ENCODE measurements at regions not wholly inside any gene's neighbourhood (a gene's known extent, or its start where the extent isn't known, plus 50 kb on each side); places are given as distances from the start of the nearest gene placed in this dataset.

DNA sequence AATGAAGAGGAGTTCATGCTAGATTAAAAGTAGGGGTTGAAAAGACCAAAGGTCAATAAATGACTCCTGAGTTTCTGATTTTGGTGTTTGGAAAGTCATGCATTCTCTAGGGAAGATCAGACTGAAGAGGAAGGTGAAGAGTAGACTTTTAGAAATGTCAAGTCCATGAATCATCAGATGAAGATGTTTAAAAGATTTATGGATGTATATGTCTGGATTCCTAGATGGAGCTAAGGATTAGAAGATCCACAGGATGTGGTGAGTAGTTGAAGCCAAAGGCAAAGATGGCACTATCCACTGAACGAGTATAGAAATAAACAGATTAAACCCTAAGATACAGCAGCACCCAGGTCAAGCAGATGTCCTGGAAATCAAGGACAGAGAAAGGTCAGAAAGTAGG lies 298.5 kb downstream of the GPAM start:
- H3K36me3 ChIP-seq (ENCODE audit: control insufficient read depth in 2 of 3, insufficient read depth in 3 of 3, low read length in 3 of 3) = no peaks in the 10 kb centered on the region
- no peak overlapping the region for H3K4me3 Mint-ChIP-seq
- DNase-seq (no peak), ATAC-seq (no peak)
- intact Hi-C loops (cut with micrococcal nuclease) = no loop called here
- H3K36me3 Mint-ChIP-seq = peaks cover 0 to 4% (median 0%) of the 10 kb centered on the region in 5 donors
- no peak overlapping the region for H3K27ac Mint-ChIP-seq
- ChIA-PET CTCF (no interaction called here), POLR2A (no interaction called here)
- no peaks in the 10 kb centered on the region for H3K9me3 ChIP-seq (ENCODE audit: control insufficient read depth in 2 of 3, low read length in 3 of 3)
- no peaks in the 10 kb centered on the region for H3K27me3 ChIP-seq (ENCODE audit: control insufficient read depth in 2 of 2, insufficient read depth in 2 of 2, low read length in 2 of 2)
- peaks cover 0 to 16% (median 9%) of the 10 kb centered on the region in 11 donors for H3K9me3 Mint-ChIP-seq
- H3K4me1 ChIP-seq (ENCODE audit: control insufficient read depth in 2 of 2, insufficient read depth in 2 of 2, low read length in 2 of 2) = no peaks in the 10 kb centered on the region
- H3K27ac ChIP-seq (ENCODE audit: low read depth, low read length) = no peak overlapping the region
- peaks cover 0 to 2% (median 0%) of the 10 kb centered on the region in 7 donors for H3K4me1 Mint-ChIP-seq
- no peak overlapping the region for H3K4me3 ChIP-seq (ENCODE audit: low read length)
- peaks cover 0 to 5% (median 0%) of the 10 kb centered on the region in 5 donors for H3K27me3 Mint-ChIP-seq

DNA sequence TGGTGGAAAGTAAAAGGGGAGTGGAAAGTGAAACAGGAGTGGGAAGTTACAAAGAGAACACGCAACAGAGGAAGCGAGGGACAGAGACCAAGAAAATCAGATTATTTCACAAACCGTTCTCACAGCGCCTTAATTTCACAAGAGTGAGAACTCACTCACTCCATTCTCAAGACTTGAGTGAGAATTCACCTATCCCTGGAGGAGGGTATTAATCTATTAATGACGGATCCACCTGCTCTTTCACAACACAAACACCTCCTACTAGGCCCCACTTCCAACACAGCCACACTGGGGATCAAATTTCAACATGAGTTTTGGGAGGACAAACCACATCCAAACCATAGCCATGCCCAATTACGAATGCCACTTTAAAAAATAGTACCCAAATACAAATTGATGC lies 297.6 kb downstream of the GPAM start:
- H3K27me3 ChIP-seq (ENCODE audit: control insufficient read depth in 2 of 2, insufficient read depth in 2 of 2, low read length in 2 of 2) = no peaks in the 10 kb centered on the region
- Mint-ChIP-seq H3K36me3 (peaks cover 0 to 4% (median 0%) of the 10 kb centered on the region in 5 donors), H3K27me3 (peaks cover 0 to 5% (median 0%) of the 10 kb centered on the region in 5 donors), H3K4me3 (no peak overlapping the region), H3K9me3 (peaks cover 0 to 16% (median 8%) of the 10 kb centered on the region in 11 donors), H3K4me1 (peaks cover 0 to 2% (median 0%) of the 10 kb centered on the region in 7 donors), H3K27ac (no peak overlapping the region)
- no peak for DNase-seq
- ChIA-PET CTCF (no interaction called here), POLR2A (no interaction called here)
- H3K9me3 ChIP-seq (ENCODE audit: control insufficient read depth in 2 of 3, low read length in 3 of 3) = no peaks in the 10 kb centered on the region
- no peak overlapping the region for H3K4me3 ChIP-seq (ENCODE audit: low read length)
- no peaks in the 10 kb centered on the region for H3K36me3 ChIP-seq (ENCODE audit: control insufficient read depth in 2 of 3, insufficient read depth in 3 of 3, low read length in 3 of 3)
- no peaks in the 10 kb centered on the region for H3K4me1 ChIP-seq (ENCODE audit: control insufficient read depth in 2 of 2, insufficient read depth in 2 of 2, low read length in 2 of 2)
- ATAC-seq = no peak
- intact Hi-C loops (cut with micrococcal nuclease) = no loop called here
- no peak overlapping the region for H3K27ac ChIP-seq (ENCODE audit: low read depth, low read length)

DNA sequence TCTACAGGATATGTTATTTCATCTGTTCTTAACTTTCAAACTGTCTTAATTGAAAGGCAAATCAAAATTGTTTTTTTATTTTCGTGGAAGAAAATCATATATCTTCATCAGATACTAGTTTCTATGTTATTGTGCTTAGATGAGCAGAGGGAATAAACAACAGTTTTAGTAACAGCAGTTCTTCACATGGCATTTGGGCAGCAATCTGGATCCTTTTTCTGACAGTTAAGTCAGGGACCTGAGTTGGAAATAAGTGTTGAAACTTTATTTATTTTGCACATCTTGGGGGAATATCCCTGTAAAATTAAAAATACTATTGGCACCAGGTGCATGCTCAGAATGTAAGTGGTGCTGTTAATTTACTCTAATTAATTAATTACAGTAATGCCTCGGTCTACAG lies 296.3 kb downstream of the GPAM start:
- ATAC-seq (no peak), DNase-seq (no peak)
- Mint-ChIP-seq H3K9me3 (peaks cover 0 to 16% (median 6%) of the 10 kb centered on the region in 11 donors), H3K36me3 (peaks cover 0 to 4% (median 0%) of the 10 kb centered on the region in 5 donors), H3K4me1 (peaks cover 0 to 2% (median 0%) of the 10 kb centered on the region in 7 donors), H3K4me3 (no peak overlapping the region), H3K27me3 (peaks cover 0 to 8% (median 0%) of the 10 kb centered on the region in 5 donors), H3K27ac (no peak overlapping the region)
- H3K27me3 ChIP-seq (ENCODE audit: control insufficient read depth in 2 of 2, insufficient read depth in 2 of 2, low read length in 2 of 2) = no peaks in the 10 kb centered on the region
- intact Hi-C loops (cut with micrococcal nuclease) = no loop called here
- H3K4me1 ChIP-seq (ENCODE audit: control insufficient read depth in 2 of 2, insufficient read depth in 2 of 2, low read length in 2 of 2) = no peaks in the 10 kb centered on the region
- H3K9me3 ChIP-seq (ENCODE audit: control insufficient read depth in 2 of 3, low read length in 3 of 3) = no peaks in the 10 kb centered on the region
- POLR2A ChIA-PET = no interaction called here
- no peaks in the 10 kb centered on the region for H3K36me3 ChIP-seq (ENCODE audit: control insufficient read depth in 2 of 3, insufficient read depth in 3 of 3, low read length in 3 of 3)
- CTCF ChIA-PET = no interaction called here
- no peak overlapping the region for H3K27ac ChIP-seq (ENCODE audit: low read depth, low read length)
- H3K4me3 ChIP-seq (ENCODE audit: low read length) = no peak overlapping the region

DNA sequence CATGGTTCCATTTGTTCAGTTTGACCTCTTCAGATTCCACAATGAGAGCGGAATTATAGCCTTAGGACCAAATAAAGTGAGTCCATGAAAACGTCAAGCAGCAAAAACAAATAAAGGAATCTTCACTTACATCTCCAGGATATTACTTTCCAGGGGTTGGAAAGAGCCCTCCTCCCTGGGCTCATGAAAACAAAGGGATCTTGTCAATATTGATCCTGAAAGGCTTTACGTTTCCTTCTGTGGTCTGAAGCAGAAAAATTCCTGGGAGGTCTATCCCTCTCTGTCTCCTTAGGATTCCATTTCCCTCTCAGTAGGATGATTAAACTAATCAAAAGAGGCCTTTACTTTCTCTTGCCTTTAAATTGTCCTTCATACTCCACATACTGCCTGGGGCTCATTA lies 293.5 kb downstream of the GPAM start:
- Histone ChIP-seq H3K27ac (ENCODE audit: low read depth, low read length) (no peak overlapping the region), H3K9me3 (ENCODE audit: control insufficient read depth in 2 of 3, low read length in 3 of 3) (no peaks in the 10 kb centered on the region), H3K27me3 (ENCODE audit: control insufficient read depth in 2 of 2, insufficient read depth in 2 of 2, low read length in 2 of 2) (no peaks in the 10 kb centered on the region), H3K4me1 (ENCODE audit: control insufficient read depth in 2 of 2, insufficient read depth in 2 of 2, low read length in 2 of 2) (no peaks in the 10 kb centered on the region), H3K36me3 (ENCODE audit: control insufficient read depth in 2 of 3, insufficient read depth in 3 of 3, low read length in 3 of 3) (no peaks in the 10 kb centered on the region), H3K4me3 (ENCODE audit: low read length) (no peak overlapping the region)
- POLR2A ChIA-PET = interaction anchor here (0.7 kb wide), 1 partner anchor 18 kb away, joined by 3 read pairs; no protein-coding TSS in a partner anchor
- H3K27ac Mint-ChIP-seq = no peak overlapping the region
- H3K36me3 Mint-ChIP-seq = peaks cover 0 to 4% (median 0%) of the 10 kb centered on the region in 5 donors
- H3K9me3 Mint-ChIP-seq = peaks cover 0 to 11% (median 6%) of the 10 kb centered on the region in 11 donors
- peaks cover 0 to 2% (median 0%) of the 10 kb centered on the region in 7 donors for H3K4me1 Mint-ChIP-seq
- intact Hi-C loops (cut with micrococcal nuclease) = no loop called here
- no peak overlapping the region for H3K4me3 Mint-ChIP-seq
- H3K27me3 Mint-ChIP-seq = peaks cover 0 to 8% (median 0%) of the 10 kb centered on the region in 5 donors
- ATAC-seq (no peak), DNase-seq (no peak)
- CTCF ChIA-PET = no interaction called here

DNA sequence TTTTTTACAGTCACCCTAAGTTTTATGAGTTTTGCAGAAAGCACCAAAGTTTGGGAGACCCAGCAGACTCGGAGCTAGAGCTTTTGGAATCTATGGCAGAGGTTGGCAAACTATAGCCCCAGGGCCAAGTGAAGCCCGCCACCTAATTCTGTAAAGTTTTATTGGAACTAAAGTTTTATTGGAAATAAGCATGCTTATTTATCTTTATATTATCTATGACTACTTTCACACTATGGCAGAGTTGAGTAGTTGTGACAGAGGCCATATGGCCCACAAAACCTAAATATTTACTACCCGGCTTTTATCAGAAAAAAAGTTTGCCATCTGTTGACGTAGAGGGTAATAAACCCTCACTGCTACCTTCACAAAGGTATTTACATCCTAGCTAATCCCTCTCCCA lies 267.6 kb downstream of the GPAM start:
- POLR2A ChIA-PET = no interaction called here
- CTCF ChIA-PET = no interaction called here
- ATAC-seq = no peak
- no peaks in the 10 kb centered on the region for H3K4me1 ChIP-seq (ENCODE audit: control insufficient read depth in 2 of 2, insufficient read depth in 2 of 2, low read length in 2 of 2)
- Mint-ChIP-seq H3K27me3 (peaks cover 0 to 26% (median 6%) of the 10 kb centered on the region in 5 donors), H3K9me3 (peaks cover 0 to 3% (median 0%) of the 10 kb centered on the region in 11 donors), H3K36me3 (peaks cover 0 to 3% (median 0%) of the 10 kb centered on the region in 5 donors), H3K27ac (no peak overlapping the region), H3K4me3 (no peak overlapping the region), H3K4me1 (no peaks in the 10 kb centered on the region)
- no peaks in the 10 kb centered on the region for H3K27me3 ChIP-seq (ENCODE audit: control insufficient read depth in 2 of 2, insufficient read depth in 2 of 2, low read length in 2 of 2)
- no peaks in the 10 kb centered on the region for H3K9me3 ChIP-seq (ENCODE audit: control insufficient read depth in 2 of 3, low read length in 3 of 3)
- intact Hi-C loops (cut with micrococcal nuclease) = no loop called here
- no peak overlapping the region for H3K27ac ChIP-seq (ENCODE audit: low read depth, low read length)
- no peak overlapping the region for H3K4me3 ChIP-seq (ENCODE audit: low read length)
- no peak for DNase-seq
- no peaks in the 10 kb centered on the region for H3K36me3 ChIP-seq (ENCODE audit: control insufficient read depth in 2 of 3, insufficient read depth in 3 of 3, low read length in 3 of 3)

DNA sequence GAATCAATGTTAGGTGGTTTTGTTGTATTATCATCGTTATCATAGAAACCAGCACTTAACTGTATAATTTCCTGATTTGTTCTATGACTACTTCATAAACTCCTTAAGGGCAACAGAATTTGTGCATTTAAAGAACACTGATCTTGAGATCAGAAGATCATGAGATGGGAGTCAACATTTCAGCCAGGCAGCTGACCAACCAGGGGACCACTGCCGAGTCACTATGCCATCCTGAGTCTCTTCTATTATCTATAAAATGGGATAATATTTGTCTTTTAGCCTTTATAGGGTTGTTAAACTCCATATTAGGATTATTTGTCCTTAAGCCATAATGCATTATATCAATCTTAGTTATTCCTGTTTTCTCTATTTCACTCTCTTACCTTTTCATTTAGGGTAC lies 261.7 kb downstream of the GPAM start:
- Mint-ChIP-seq H3K36me3 (peaks cover 0 to 3% (median 0%) of the 10 kb centered on the region in 5 donors), H3K9me3 (peaks cover 0 to 3% (median 0%) of the 10 kb centered on the region in 11 donors), H3K27ac (no peak overlapping the region), H3K4me1 (no peaks in the 10 kb centered on the region), H3K4me3 (no peak overlapping the region), H3K27me3 (peaks cover 0 to 18% (median 6%) of the 10 kb centered on the region in 5 donors)
- ChIA-PET CTCF (no interaction called here), POLR2A (no interaction called here)
- Histone ChIP-seq H3K4me1 (ENCODE audit: control insufficient read depth in 2 of 2, insufficient read depth in 2 of 2, low read length in 2 of 2) (no peaks in the 10 kb centered on the region), H3K36me3 (ENCODE audit: control insufficient read depth in 2 of 3, insufficient read depth in 3 of 3, low read length in 3 of 3) (no peaks in the 10 kb centered on the region), H3K4me3 (ENCODE audit: low read length) (no peak overlapping the region), H3K27me3 (ENCODE audit: control insufficient read depth in 2 of 2, insufficient read depth in 2 of 2, low read length in 2 of 2) (no peaks in the 10 kb centered on the region), H3K9me3 (ENCODE audit: control insufficient read depth in 2 of 3, low read length in 3 of 3) (no peaks in the 10 kb centered on the region), H3K27ac (ENCODE audit: low read depth, low read length) (no peak overlapping the region)
- intact Hi-C loops (cut with micrococcal nuclease) = no loop called here
- ATAC-seq (no peak), DNase-seq (no peak)

DNA sequence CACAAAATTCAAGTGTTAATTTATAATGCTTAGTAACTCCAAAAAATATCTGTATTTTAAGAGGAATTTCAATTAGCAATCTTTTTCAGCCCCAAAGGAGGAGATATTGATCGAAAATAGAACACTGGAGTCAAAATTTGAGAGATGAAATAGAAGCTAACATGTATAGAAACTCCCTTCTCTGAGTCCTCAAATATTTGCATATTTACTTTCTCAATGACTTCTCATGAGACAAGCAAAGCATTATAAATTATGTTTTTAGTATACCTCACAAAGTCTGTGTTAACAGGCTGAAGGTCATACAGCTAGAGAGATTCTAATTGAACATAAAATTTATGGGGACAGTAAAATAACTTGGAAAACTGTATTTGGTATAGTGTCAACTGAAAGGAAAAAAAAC lies 260.5 kb downstream of the GPAM start:
- no peaks in the 10 kb centered on the region for H3K9me3 ChIP-seq (ENCODE audit: control insufficient read depth in 2 of 3, low read length in 3 of 3)
- POLR2A ChIA-PET = no interaction called here
- no peak overlapping the region for H3K27ac ChIP-seq (ENCODE audit: low read depth, low read length)
- no peak overlapping the region for H3K27ac Mint-ChIP-seq
- H3K4me3 ChIP-seq (ENCODE audit: low read length) = no peak overlapping the region
- no peaks in the 10 kb centered on the region for H3K36me3 Mint-ChIP-seq
- ATAC-seq = no peak
- intact Hi-C loops (cut with micrococcal nuclease) = no loop called here
- no peaks in the 10 kb centered on the region for H3K36me3 ChIP-seq (ENCODE audit: control insufficient read depth in 2 of 3, insufficient read depth in 3 of 3, low read length in 3 of 3)
- no peaks in the 10 kb centered on the region for H3K27me3 ChIP-seq (ENCODE audit: control insufficient read depth in 2 of 2, insufficient read depth in 2 of 2, low read length in 2 of 2)
- H3K9me3 Mint-ChIP-seq = peaks cover 0 to 3% (median 0%) of the 10 kb centered on the region in 11 donors
- H3K27me3 Mint-ChIP-seq = peaks cover 0 to 12% (median 0%) of the 10 kb centered on the region in 5 donors
- no peaks in the 10 kb centered on the region for H3K4me1 ChIP-seq (ENCODE audit: control insufficient read depth in 2 of 2, insufficient read depth in 2 of 2, low read length in 2 of 2)
- H3K4me1 Mint-ChIP-seq = no peaks in the 10 kb centered on the region
- no peak overlapping the region for H3K4me3 Mint-ChIP-seq
- CTCF ChIA-PET = no interaction called here
- DNase-seq = no peak

All from naive thymus-derived CD4-positive, alpha-beta T cell (primary cell).